LNCAP (cell line): ENCODE measurements at regions not wholly inside any gene's neighbourhood (a gene's known extent, or its start where the extent isn't known, plus 50 kb on each side); places are given as distances from the start of the nearest gene placed in this dataset.

ENCODE experiments used
- TF ChIP-seq, protein P1 (sequence below): fragments of 450-650 bp; IDR thresholded peaks from 2 replicates; pipeline ENCODE4 v1.5.1; 2017; ENCODE audit warnings: mild to moderate bottlenecking

DNA sequence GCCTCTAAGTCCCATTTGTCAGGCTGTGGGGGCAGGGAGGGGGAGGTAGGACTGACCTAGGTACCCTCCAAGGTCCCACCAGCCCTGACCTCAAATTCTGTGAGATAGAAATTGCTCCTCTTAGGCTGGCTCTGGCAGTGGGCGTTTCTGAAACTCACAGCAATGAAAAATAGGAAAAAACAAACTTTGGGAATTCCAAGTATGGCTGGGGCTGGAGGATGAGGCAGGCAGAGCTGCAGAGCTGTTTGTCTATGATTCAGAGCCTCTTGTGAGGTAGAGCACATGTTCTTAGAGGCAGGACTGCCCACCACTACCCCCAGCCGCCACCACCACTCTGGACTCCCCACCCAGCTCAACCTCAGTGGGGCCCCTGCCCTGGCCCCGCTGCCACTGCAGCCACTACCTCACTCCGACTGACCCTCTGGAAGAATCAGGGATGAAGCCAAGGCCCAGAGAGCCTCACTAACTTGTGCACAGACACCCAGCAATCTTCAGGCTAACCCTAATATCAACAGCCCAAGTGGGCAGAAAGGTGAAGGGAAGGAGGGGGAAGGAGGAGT, 98.2 kb downstream of the PJA1 start:
- TF ChIP-seq, protein P1, sequence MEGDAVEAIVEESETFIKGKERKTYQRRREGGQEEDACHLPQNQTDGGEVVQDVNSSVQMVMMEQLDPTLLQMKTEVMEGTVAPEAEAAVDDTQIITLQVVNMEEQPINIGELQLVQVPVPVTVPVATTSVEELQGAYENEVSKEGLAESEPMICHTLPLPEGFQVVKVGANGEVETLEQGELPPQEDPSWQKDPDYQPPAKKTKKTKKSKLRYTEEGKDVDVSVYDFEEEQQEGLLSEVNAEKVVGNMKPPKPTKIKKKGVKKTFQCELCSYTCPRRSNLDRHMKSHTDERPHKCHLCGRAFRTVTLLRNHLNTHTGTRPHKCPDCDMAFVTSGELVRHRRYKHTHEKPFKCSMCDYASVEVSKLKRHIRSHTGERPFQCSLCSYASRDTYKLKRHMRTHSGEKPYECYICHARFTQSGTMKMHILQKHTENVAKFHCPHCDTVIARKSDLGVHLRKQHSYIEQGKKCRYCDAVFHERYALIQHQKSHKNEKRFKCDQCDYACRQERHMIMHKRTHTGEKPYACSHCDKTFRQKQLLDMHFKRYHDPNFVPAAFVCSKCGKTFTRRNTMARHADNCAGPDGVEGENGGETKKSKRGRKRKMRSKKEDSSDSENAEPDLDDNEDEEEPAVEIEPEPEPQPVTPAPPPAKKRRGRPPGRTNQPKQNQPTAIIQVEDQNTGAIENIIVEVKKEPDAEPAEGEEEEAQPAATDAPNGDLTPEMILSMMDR: no peak

DNA sequence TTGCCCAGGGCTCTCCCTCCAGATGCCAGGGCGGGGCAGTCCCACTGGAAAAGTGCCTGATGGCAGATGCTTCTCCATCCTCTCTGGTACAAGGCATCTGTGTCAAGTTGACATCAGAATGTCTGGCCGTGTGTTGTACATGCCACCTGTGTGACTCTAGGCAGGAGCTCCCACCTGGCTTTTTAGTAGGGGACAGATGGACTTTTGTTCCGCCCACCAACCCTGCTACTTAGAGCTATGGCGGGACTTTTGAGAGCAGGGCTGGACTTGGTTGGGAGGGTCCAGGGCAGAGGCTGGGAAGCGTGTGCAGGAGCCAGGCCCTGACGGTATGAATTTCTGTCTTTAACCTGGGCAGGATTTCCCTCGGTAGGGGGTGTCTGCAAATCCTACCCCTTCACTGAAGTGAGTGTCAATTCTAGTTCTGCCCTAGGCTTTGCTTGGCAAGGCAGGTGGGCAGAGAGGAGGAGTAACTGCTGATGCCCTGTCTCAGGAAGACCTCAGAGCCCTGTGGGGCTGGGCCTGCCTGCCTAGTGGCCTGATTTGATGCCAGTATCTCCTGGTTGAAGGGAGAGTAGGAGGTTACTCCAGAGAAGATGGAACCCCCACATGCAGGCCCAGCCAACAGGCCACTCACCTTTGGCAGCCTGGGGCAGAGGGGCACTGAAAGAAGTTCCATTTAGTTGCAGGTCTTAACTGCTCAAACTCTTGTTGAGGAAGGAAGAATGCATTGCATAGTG, 99.1 kb downstream of the PJA1 start:
- TF ChIP-seq, protein P1: no peak

DNA sequence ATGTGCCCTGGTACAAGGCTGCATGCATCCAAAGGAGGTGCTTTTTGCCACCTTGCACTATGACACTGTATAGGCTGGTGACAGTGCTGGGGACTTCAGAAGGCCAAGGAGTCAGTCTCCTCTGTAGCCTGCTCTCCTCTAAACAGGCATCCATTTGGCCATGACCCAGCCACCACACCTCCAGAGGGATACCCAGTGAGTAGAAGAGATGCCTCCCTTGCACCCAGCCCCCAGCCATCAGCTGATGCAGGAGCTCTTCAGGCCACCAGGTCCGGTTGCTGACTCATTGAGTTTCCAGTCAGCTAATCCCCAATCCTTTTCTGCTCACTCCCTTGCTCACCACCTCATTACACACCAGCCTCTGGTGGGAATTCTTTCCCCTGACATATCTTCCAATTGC, 99.8 kb downstream of the PJA1 start:
- TF ChIP-seq, protein P1: no peak

DNA sequence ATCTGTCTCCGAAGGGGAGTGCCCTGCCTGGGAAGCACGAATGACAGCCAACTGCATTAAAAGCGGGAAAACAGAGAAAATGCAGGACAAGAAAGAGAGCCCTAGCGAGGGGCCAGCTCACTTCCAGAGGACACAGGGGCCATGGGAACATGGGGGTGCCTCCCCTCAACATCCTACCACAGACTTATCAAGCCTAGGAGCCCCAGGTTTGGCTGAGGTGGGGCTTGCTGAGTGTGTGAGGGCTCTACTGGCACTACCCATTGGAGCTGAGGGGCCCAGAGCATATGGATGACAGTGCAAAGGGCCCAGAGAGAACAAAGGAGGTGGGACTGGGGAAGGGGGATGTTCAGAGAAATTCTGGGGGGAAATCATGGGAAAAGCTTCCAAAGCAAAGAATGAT, 101.8 kb downstream of the PJA1 start:
- TF ChIP-seq, protein P1: no peak

DNA sequence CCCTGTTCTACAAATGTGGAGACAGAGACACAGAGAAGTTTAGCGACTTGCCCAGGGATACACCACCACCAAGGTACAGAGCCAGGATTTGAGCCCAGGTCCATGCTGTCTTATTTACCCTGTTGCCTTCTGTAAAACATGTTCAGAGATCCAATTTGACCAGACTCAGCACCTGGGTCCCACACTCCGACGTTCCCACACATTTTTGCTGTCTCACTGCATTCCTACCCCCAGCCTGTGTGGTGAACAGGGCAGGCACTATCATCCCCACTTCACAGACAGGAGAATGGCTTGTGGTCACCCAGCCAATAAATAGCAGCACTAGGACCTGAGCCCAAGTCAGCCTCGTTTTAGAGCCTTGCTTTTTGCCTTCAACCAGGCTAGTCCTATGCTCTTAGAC, 102.8 kb downstream of the PJA1 start:
- TF ChIP-seq, protein P1: no peak

DNA sequence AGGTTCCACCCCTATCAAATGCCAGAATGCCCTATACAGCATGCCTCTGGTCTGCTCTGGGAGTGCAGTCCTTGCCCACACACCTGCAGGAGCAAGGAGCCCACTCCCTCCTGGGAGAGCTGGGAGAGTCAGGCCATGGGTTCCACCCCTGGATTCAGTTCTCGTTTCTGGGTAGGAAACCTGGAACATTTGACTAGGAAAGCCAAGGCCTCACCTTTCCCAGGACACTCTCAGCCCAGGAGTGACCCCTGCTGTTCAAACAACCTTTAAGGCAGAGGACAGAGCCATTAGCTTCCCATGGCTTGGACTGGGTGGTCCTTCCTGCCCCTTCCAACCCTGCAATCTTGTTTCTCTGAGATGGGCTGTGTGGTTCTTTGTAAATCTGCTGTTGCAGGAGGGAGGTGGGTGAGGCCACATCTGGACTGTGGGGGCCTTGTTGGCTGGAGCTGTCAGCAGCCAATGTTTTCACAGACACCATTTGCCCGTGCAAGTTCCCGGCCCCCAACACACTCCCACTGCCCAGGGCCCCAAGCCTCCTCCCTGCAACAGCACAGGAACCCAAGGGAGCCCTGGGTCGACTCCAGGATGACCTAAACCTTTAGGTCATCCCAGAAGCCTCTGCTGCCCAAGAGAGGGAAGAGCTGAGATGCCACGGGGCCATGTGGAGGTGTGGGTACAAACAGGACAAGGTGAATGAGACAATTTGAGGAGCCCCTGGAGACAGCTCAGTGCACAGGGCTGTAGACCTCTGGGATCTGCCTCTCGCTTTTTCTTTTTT, 104.4 kb downstream of the PJA1 start:
- TF ChIP-seq, protein P1: no peak; the same call in 1 of the 2 replicates

DNA sequence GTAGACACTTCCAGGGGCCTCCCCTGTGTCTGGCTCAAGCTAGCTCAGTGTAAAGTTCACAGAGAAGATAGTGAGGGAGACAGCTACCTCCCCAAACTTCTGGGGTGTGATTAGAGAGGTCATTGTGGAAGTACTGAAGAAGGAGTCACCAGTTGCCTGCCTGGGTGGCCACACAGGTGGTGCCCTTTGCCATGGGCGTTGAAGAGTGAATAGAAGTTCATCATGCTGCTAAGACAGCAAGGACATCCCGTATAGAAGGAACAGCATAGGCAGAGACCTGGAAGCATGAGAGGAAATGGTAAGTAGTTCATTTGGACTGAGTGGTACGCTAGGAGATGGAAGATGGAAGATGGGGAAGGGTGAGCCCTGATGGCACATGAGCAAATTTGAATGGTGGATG, 110.1 kb downstream of the PJA1 start:
- TF ChIP-seq, protein P1: no peak
